Sigmoid colon (tissue), 6 donors: ENCODE measurements at regions not wholly inside any gene's neighbourhood (a gene's known extent, or its start where the extent isn't known, plus 50 kb on each side); places are given as distances from the start of the nearest gene placed in this dataset.

Experiments used
- DNase-seq: peaks from one replicate; pipeline ENCODE4 v3.0.0-alpha.2; 2019
- H3K27ac ChIP-seq, 4 donors: fragments of 200-600 bp; sonication (generic); one replicate each; pipeline ENCODE4 v1.5.1; 2016 to 2019; ENCODE audit warnings: mild to moderate bottlenecking in 1 of 4
- H3K27me3 ChIP-seq, 3 donors: fragments of 200-600 bp; sonication (generic); one replicate each; pipeline ENCODE4 v1.5.1; 2019; ENCODE audit warnings: mild to moderate bottlenecking in 1 of 3
- H3K36me3 ChIP-seq, 4 donors: fragments of 200-600 bp; sonication (generic); one replicate each; pipeline ENCODE4 v1.5.1; 2016 to 2019
- H3K4me1 ChIP-seq, 4 donors: fragments of 200-600 bp; sonication (generic); one replicate each; pipeline ENCODE4 v1.5.1; 2017 to 2019
- H3K4me3 ChIP-seq, 4 donors: fragments of 200-600 bp; sonication (generic); one replicate each; pipeline ENCODE4 v1.5.1; 2017 to 2019; ENCODE audit warnings: mild to moderate bottlenecking in 2 of 4, moderate library complexity in 1 of 4
- H3K9me3 ChIP-seq, 4 donors: fragments of 200-600 bp in 3 of 4; sonication (generic) in 3 of 4; one replicate each; pipeline versions ENCODE4 v1.5.1 to v1.6.1; 2013 to 2019
- CTCF ChIP-seq, 4 experiments: fragments of 450-650 bp in 3 of 4; fragments of 200-600 bp in 1 of 4; IDR thresholded peaks; one replicate each; pipeline ENCODE4 v1.5.1; 2016 to 2019; ENCODE audit warnings: antibody characterized with exemption in 4 of 4, mild to moderate bottlenecking in 3 of 4, moderate library complexity in 2 of 4
- EP300 ChIP-seq, 4 donors: sonication (generic); formaldehyde crosslinking; IDR thresholded peaks; one replicate each; pipeline ENCODE4 v1.6.1; 2017; ENCODE audit warnings: antibody characterized with exemption in 4 of 4
- POLR2A ChIP-seq, 2 donors: fragments of 450-650 bp; IDR thresholded peaks; one replicate each; pipeline ENCODE4 v1.6.1; 2016; ENCODE audit warnings: antibody characterized with exemption in 2 of 2, mild to moderate bottlenecking in 2 of 2, moderate library complexity in 2 of 2
- POLR2AphosphoS5 ChIP-seq, 4 donors: sonication (generic); formaldehyde crosslinking; IDR thresholded peaks; one replicate each; pipeline ENCODE4 v1.6.1; 2017; ENCODE audit warnings: antibody characterized with exemption in 4 of 4
- WGBS, 2 donors: extraction: QIAGEN DNeasy Blood & Tissue Kit; methylation state at CpG; one replicate each; pipeline ENCODE4 v1.1.7; 2013; 5-methylcytosine and 5-hydroxymethylcytosine counted together
- intact Hi-C: fragments of 100-400 bp; cut with DNase I; formaldehyde crosslinking; loops from one replicate; pipeline ENCODE4 v1.15.1; 2023
- donor health status: healthy with polysubstance abuse.
- donor health status: healthy.

GRCh38 chr16:88327561-88328312 is 55.0 kb upstream of the ZNF469 start:
- no peaks in the 10 kb centered on the region for H3K36me3 ChIP-seq
- peaks cover 0 to 10% (median 7%) of the 10 kb centered on the region in 4 donors for H3K4me1 ChIP-seq
- H3K27me3 ChIP-seq, result no peaks in the 10 kb centered on the region
- intact Hi-C loops, result no loop called here
- TF ChIP-seq EP300 (IDR thresholded peaks at IDR 0.05) (no peak), POLR2AphosphoS5 (IDR thresholded peaks at IDR 0.05) (no peak), CTCF (IDR thresholded peaks at IDR 0.05) (no peak), POLR2A (IDR thresholded peaks at IDR 0.05) (no peak)
- H3K27ac ChIP-seq, result no peak overlapping the region
- 77 to 88% methylated on average over 36 of the region's 36 CpGs for WGBS, 2 donors
- no peaks in the 10 kb centered on the region for H3K9me3 ChIP-seq
- no peak for DNase-seq
- H3K4me3 ChIP-seq, result no peak overlapping the region

DNA sequence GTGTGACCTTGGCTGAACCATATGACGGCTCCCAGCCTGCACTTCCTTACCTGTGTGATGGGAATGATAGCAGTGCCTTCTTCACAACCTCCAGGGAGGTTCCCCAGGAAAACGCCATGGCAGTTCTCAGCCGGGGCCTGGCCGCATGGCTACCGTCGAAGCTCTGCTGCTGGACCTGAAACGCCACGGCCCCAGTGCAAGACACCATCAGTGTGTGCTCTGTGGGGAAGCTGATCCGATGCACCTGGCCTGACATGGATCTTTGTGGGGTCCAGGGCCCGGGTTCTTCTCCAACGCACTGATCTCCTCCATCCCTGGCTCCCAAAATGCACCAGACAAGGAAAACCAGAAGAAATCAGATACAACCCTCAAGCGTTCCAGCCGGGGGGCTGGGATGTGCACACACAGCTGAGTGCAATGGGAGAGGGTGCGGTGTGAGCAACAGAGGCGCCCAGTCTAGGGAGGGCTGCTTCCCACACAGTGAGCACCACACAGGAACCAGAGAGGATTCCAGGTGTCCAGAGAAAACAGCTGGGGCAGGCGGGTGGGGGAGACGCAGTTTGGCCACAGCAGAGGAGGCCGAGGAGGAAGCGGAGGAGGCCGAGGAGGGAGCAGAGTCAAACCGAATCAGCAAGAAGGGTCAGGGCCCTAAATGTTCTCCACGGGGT is 54.3 kb upstream of the ZNF469 start:
- intact Hi-C loops, result no loop called here
- no peaks in the 10 kb centered on the region for H3K36me3 ChIP-seq
- TF ChIP-seq CTCF (IDR thresholded peaks at IDR 0.05) (no peak), EP300 (IDR thresholded peaks at IDR 0.05) (no peak), POLR2AphosphoS5 (IDR thresholded peaks at IDR 0.05) (no peak), POLR2A (IDR thresholded peaks at IDR 0.05) (no peak)
- H3K9me3 ChIP-seq, result no peaks in the 10 kb centered on the region
- H3K4me1 ChIP-seq, result peaks cover 0 to 14% (median 9%) of the 10 kb centered on the region in 4 donors
- no peak overlapping the region for H3K4me3 ChIP-seq
- no peak overlapping the region for H3K27ac ChIP-seq
- no peak for DNase-seq
- WGBS, 2 donors, result 86 to 89% methylated on average over 22 of the region's 22 CpGs
- no peaks in the 10 kb centered on the region for H3K27me3 ChIP-seq

DNA sequence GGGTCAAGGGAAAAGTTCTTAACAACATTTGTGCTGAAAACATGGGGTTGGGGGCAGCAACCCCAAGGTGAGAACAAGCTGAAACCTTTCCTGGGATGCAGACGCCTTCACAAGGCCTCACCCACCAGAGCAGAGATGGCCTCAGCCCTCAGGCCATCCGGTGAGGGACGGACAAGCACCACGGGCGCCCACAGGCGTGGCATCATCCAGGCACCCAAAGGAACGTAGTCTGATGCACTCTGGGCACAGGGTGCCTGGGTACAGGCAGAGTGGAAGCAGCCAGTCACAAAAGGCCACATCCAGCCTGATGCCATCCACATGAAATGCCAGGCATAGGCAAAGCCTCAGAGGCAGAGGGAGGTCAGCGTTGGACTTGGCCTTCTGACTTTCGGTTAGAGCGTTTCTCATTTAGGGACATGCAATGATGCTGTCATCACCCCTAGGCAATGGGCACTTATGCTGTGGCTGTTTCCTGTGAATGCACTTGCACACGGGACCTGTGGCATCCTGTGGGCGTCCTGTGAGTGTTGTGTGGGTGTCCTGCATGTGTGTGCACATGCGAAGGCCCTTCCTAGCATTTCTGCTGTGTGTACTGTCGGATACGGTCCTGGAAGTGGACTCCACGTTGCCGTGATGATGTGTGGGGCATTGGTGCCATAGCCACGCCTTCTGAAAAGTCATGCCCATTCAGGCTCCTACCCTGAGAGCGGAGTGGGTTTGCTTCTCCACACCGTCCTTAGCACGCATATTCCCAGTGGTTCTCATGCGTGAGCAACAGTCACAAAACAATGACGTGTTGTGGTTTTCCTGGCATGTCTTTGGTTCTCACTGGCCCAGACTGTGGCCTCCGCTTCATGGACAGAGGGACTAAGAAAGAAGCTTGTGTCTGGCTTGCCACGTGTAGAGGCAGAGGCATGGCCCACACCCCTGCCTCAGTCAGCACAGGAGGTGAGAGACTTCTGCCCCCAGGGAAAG is 52.7 kb upstream of the ZNF469 start:
- Histone ChIP-seq H3K4me3 (no peak overlapping the region), H3K9me3 (no peaks in the 10 kb centered on the region), H3K36me3 (no peaks in the 10 kb centered on the region), H3K27ac (no peak overlapping the region), H3K4me1 (peaks cover 0 to 14% (median 9%) of the 10 kb centered on the region in 4 donors), H3K27me3 (no peaks in the 10 kb centered on the region)
- no peak for DNase-seq
- TF ChIP-seq POLR2A (IDR thresholded peaks at IDR 0.05), result no peak
- no peak for TF ChIP-seq CTCF (IDR thresholded peaks at IDR 0.05)
- no peak for TF ChIP-seq POLR2AphosphoS5 (IDR thresholded peaks at IDR 0.05)
- no peak for TF ChIP-seq EP300 (IDR thresholded peaks at IDR 0.05)
- intact Hi-C loops, result no loop called here
- 80 to 90% methylated on average over 25 of the region's 25 CpGs for WGBS, 2 donors

DNA sequence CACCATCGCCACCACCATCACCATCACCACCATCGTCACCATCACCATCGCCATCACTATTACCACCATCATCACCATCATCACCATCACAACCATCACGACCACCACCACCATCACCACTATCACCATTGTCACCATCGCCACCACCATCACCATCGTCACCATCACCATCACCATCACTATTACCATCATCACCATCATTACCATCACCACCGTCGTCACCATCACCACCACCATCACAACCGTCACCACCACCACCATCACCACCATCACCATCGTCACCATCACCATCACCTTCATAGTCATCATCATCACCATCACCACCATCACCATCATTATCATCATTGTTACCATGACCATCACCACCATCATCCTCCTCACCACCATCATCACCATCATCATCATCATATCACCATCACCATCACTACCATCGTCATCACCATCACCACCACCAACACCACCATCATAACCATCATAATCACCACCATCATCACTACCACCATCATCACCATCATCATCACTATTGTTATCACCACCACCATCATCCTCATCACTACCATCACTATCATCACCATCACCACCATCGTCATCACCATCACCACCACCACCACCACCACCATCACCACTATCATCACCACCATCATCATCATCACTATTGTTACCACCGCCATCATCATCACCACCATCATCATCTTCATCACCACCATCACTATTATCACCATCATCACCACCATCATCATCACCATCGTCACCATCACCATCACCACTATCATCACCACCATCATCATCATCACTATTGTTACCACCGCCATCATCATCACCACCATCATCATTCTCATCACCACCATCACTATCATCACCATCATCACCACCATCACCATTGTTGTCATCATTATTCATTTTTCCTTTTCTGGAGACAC is 51.5 kb upstream of the ZNF469 start:
- H3K27ac ChIP-seq, result peak overlapping the region in 2 of 4 donors; percentile 57 to 62
- WGBS, 2 donors, result 94 to 96% methylated on average over 15 of the region's 15 CpGs
- DNase-seq, result no peak
- H3K36me3 ChIP-seq, result no peaks in the 10 kb centered on the region
- no peaks in the 10 kb centered on the region for H3K27me3 ChIP-seq
- no peak overlapping the region for H3K4me3 ChIP-seq
- peaks cover 0 to 14% (median 9%) of the 10 kb centered on the region in 4 donors for H3K4me1 ChIP-seq
- TF ChIP-seq EP300 (IDR thresholded peaks at IDR 0.05), result no peak
- TF ChIP-seq CTCF (IDR thresholded peaks at IDR 0.05), result no peak
- no peak for TF ChIP-seq POLR2AphosphoS5 (IDR thresholded peaks at IDR 0.05)
- no peak for TF ChIP-seq POLR2A (IDR thresholded peaks at IDR 0.05)
- intact Hi-C loops, result no loop called here
- H3K9me3 ChIP-seq, result no peaks in the 10 kb centered on the region
